HCT116 (cell line): ENCODE measurements at regions not wholly inside any gene's neighbourhood (a gene's known extent, or its start where the extent isn't known, plus 50 kb on each side); places are given as distances from the start of the nearest gene placed in this dataset.
A peak's percentile ranks its signal among the peaks of the same experiment; 100 is the strongest.

Source experiments
- ATAC-seq: fragments of 200-7000 bp; cut with Tn5 transposase; 2 replicates; pipeline ENCODE4 v1.9.1; 2020; ENCODE audit warnings: mild to moderate bottlenecking, moderate library complexity
- BruUV-seq: library from RNA; stranded (reverse); fragments of 400-500 nt; replicated peaks from 2 replicates; lab custom pipeline; 2021; lab: Mats Ljungman, UMichigan
- CTCF ChIA-PET: fragments of 300-600 bp; sonication (Branson Sonifier 250); formaldehyde crosslinking; loops from one replicate; lab custom pipeline; 2021; ENCODE audit warnings: antibody characterized with exemption; lab: Charles Lee
- POLR2A ChIA-PET: fragments of 300-600, 350-600 bp; sonication (Branson Sonifier 250); formaldehyde crosslinking; loops from one replicate; lab custom pipeline; 2021; ENCODE audit warnings: antibody characterized with exemption; lab: Charles Lee
- RAD21 ChIA-PET, 2 experiments: fragments of 300-600 bp; sonication (Branson Sonifier 250); formaldehyde crosslinking; loops; one replicate each; lab custom pipeline; 2023; ENCODE audit warnings: low total read pairs in 2 of 2; ENCODE audit not compliant: uncharacterized antibody in 2 of 2, unreplicated experiment in 2 of 2, low non-redundant PET in 1 of 2; lab: Charles Lee
- DNase-seq: peaks from one replicate; pipeline ENCODE4 v3.0.0-alpha.2; 2010; ENCODE audit warnings: low read depth, low spot score
- H2AFZ ChIP-seq: fragments of 200-600 bp; shearing (Covaris generic), sonication (generic); 2 replicates; pipeline ENCODE4 v1.6.1; 2017; ENCODE audit warnings: low read depth, mixed run types, mixed read lengths, antibody characterized with exemption, low read length; ENCODE audit not compliant: poor library complexity, severe bottlenecking
- H3K27ac ChIP-seq: 2 replicates; pipeline ENCODE4 v1.5.1; 2012; ENCODE audit warnings: low read depth, low read length
- H3K27me3 ChIP-seq: fragments of 200-600 bp; sonication (generic); 2 replicates; pipeline ENCODE4 v1.6.1; 2016; ENCODE audit warnings: mixed run types, low read length, mixed read lengths; ENCODE audit not compliant: insufficient read depth
- H3K36me3 ChIP-seq, 2 experiments: fragments of 200-500 bp in 1 of 2; fragments of 200-600 bp in 1 of 2; sonication (Bioruptor generic) in 1 of 2; sonication (generic) in 1 of 2; 2 replicates each; pipeline versions ENCODE4 v1.5.1 to v1.6.1; 2014 to 2016; ENCODE audit warnings: low read length in 2 of 2, inconsistent platforms in 1 of 2, mixed read lengths in 1 of 2, mixed run types in 1 of 2; ENCODE audit not compliant: insufficient read depth in 2 of 2, control insufficient read depth in 1 of 2
- H3K4me1 ChIP-seq, 2 experiments: fragments of 200-600 bp in 1 of 2; sonication (generic) in 1 of 2; 2 replicates each; pipeline versions ENCODE4 v1.5.1 to v1.6.1; 2012 to 2017; ENCODE audit warnings: low read length in 2 of 2, inconsistent platforms in 1 of 2, mild to moderate bottlenecking in 1 of 2, mixed read lengths in 1 of 2, mixed run types in 1 of 2, moderate library complexity in 1 of 2; ENCODE audit not compliant: insufficient read depth in 2 of 2, control insufficient read depth in 1 of 2
- H3K4me2 ChIP-seq: fragments of 200-600 bp; sonication (generic); 2 replicates; pipeline ENCODE4 v1.6.1; 2017; ENCODE audit warnings: mixed run types, low read length, mixed read lengths
- H3K4me3 ChIP-seq, 2 experiments: fragments of 200-600 bp in 1 of 2; sonication (generic) in 1 of 2; replicated peaks in 1 of 2; 2 replicates each; pipeline ENCODE4 v1.5.1; 2011 to 2016; ENCODE audit warnings: low read length in 2 of 2, control low read depth in 1 of 2, low read depth in 1 of 2, mild to moderate bottlenecking in 1 of 2, mixed read lengths in 1 of 2, mixed run types in 1 of 2
- H3K79me2 ChIP-seq: fragments of 200-600 bp; sonication (generic); 2 replicates; pipeline ENCODE4 v1.6.1; 2017; ENCODE audit warnings: mild to moderate bottlenecking, mixed run types, low read length, moderate library complexity, mixed read lengths; ENCODE audit not compliant: insufficient read depth
- H3K9ac ChIP-seq: fragments of 200-600 bp; sonication (generic); 2 replicates; pipeline ENCODE4 v1.6.1; 2016; ENCODE audit warnings: low read length, mixed read lengths
- H3K9me2 ChIP-seq: fragments of 200-600 bp; sonication (generic), shearing (Covaris generic); 2 replicates; pipeline ENCODE4 v1.6.1; 2017; ENCODE audit warnings: mixed run types, mild to moderate bottlenecking, moderate library complexity; ENCODE audit not compliant: insufficient read depth
- H3K9me3 ChIP-seq, 2 experiments: fragments of 200-500 bp in 1 of 2; fragments of 200-600 bp in 1 of 2; sonication (Bioruptor generic) in 1 of 2; sonication (generic) in 1 of 2; 2 replicates each; pipeline ENCODE4 v1.6.1; 2014 to 2017; ENCODE audit warnings: low read length in 2 of 2, mixed read lengths in 2 of 2, inconsistent platforms in 1 of 2, low read depth in 1 of 2, mild to moderate bottlenecking in 1 of 2, mixed run types in 1 of 2, moderate library complexity in 1 of 2; ENCODE audit not compliant: control insufficient read depth in 1 of 2, insufficient read depth in 1 of 2
- H4K20me1 ChIP-seq: fragments of 200-600 bp; sonication (generic), shearing (Covaris generic); 2 replicates; pipeline ENCODE4 v1.6.1; 2017; ENCODE audit warnings: mixed run types, mild to moderate bottlenecking, moderate library complexity; ENCODE audit not compliant: insufficient read depth
- EZH2 ChIP-seq: fragments of 200-600 bp; sonication (generic); IDR thresholded peaks from 2 replicates; pipeline ENCODE4 v1.6.1; 2017; ENCODE audit warnings: antibody characterized with exemption, mixed run types
- RAD21 ChIP-seq: IDR thresholded peaks from 2 replicates; pipeline ENCODE4 v1.6.1; 2012; ENCODE audit warnings: low read depth, mild to moderate bottlenecking
- SRF ChIP-seq: IDR thresholded peaks from 2 replicates; pipeline ENCODE4 v1.6.1; 2012; ENCODE audit warnings: low read depth
- TCF7L2 ChIP-seq: IDR thresholded peaks from 2 replicates; pipeline ENCODE4 v1.7.0; 2011; ENCODE audit warnings: borderline replicate concordance, inconsistent platforms; ENCODE audit not compliant: insufficient read depth, insufficient read length; ENCODE audit errors: extremely low read depth
- YY1 ChIP-seq: IDR thresholded peaks from 2 replicates; pipeline ENCODE4 v1.6.1; 2011; ENCODE audit warnings: low read length, low read depth, moderate library complexity, mild to moderate bottlenecking; ENCODE audit not compliant: insufficient replicate concordance; ENCODE audit errors: extremely low read depth
- ZNF274 ChIP-seq: fragments of 200-500 bp; sonication (Bioruptor generic); IDR thresholded peaks from 2 replicates; pipeline ENCODE4 v1.6.1; 2014; ENCODE audit warnings: mild to moderate bottlenecking, low read depth, low read length, inconsistent platforms
- intact Hi-C: fragments of 100-400 bp; cut with micrococcal nuclease; formaldehyde crosslinking; loops from 2 replicates; pipeline ENCODE4 v1.10.0; 2022
- TF ChIP-seq, protein P1 (sequence below), 3 experiments: fragments of 200-600 bp in 1 of 3; sonication (generic) in 1 of 3; IDR thresholded peaks in 2 of 3; conservative IDR thresholded peaks in 1 of 3; 2 replicates each; pipeline ENCODE4 v1.5.1; 2012 to 2017; ENCODE audit warnings: low read depth in 2 of 3, low read length in 2 of 3, antibody characterized with exemption in 1 of 3, borderline replicate concordance in 1 of 3, control low read depth in 1 of 3, mild to moderate bottlenecking in 1 of 3, mixed read lengths in 1 of 3, mixed run types in 1 of 3, moderate library complexity in 1 of 3; ENCODE audit not compliant: insufficient read depth in 1 of 3
- TF ChIP-seq, protein P2 (sequence below): IDR thresholded peaks from 2 replicates; pipeline ENCODE4 v1.6.1; 2012; ENCODE audit warnings: low read depth

DNA sequence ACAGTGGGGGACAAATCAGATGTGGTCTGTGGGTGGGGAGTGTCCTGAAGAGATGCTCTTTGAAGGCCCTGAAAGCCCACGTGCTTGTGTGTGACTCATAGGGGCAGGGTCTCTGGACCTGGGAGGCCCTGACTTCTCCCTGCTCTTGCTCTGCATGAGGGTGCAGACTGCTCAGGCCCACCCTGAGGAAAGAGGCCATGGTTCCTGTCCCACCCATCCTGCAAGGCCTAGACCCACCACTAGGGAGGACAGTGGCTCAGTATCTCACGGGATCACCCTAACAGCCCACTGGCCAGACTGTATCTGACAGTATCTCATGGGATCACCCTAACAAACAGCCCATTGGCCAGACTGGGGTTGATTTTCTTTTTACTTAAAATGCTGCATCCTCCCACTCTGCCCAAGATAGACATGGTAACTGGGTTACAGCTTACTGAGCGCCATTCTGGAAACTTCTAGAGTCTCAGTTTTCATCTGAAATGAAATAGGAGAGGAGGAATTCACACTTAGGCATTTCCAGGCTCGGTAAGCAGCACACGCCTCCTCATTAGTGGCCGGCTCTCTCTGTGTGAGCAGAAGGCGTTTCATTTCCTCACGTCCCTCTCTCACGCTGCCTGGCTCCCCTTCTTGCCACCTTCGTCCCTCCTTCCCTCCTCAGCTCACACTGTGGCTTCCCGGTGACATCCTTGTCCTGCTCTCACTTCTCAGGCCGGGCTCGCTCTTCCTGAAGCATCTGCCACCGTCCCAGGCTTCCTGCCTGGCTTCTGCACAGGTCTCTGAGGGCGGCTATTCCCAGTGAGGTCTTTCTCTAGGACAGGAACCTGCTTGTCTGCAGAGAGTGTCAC, 242.6 kb downstream of the GLRX3 start:
- ATAC-seq, result peak; percentile 64; the same call in 1 of the 2 replicates
- ChIA-PET CTCF (no interaction called here), RAD21 (no interaction called here), POLR2A (no interaction called here)
- intact Hi-C loops, result no loop called here
- DNase-seq, result no peak
- BruUV-seq, result no TSS peak
- Histone ChIP-seq H2AFZ (no peak overlapping the region), H3K79me2 (no peaks in the 10 kb centered on the region), H3K4me2 (no peak overlapping the region), H3K9ac (no peak overlapping the region), H3K9me2 (no peaks in the 10 kb centered on the region), H3K27me3 (no peaks in the 10 kb centered on the region), H3K9me3 (no peaks in the 10 kb centered on the region), H3K4me1 (no peaks in the 10 kb centered on the region), H4K20me1 (no peaks in the 10 kb centered on the region), H3K4me3 (no peak overlapping the region), H3K36me3 (no peaks in the 10 kb centered on the region), H3K27ac (no peak overlapping the region)
- no peak for TF ChIP-seq SRF
- no peak for TF ChIP-seq YY1
- TF ChIP-seq, protein P1, sequence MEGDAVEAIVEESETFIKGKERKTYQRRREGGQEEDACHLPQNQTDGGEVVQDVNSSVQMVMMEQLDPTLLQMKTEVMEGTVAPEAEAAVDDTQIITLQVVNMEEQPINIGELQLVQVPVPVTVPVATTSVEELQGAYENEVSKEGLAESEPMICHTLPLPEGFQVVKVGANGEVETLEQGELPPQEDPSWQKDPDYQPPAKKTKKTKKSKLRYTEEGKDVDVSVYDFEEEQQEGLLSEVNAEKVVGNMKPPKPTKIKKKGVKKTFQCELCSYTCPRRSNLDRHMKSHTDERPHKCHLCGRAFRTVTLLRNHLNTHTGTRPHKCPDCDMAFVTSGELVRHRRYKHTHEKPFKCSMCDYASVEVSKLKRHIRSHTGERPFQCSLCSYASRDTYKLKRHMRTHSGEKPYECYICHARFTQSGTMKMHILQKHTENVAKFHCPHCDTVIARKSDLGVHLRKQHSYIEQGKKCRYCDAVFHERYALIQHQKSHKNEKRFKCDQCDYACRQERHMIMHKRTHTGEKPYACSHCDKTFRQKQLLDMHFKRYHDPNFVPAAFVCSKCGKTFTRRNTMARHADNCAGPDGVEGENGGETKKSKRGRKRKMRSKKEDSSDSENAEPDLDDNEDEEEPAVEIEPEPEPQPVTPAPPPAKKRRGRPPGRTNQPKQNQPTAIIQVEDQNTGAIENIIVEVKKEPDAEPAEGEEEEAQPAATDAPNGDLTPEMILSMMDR (IDR thresholded peaks at IDR 0.05 in 2 of 3, conservative IDR thresholded peaks at IDR 0.05 in 1 of 3; ENCODE audit: borderline replicate concordance in 1 of 3, insufficient read depth in 1 of 3, low read depth in 2 of 3, low read length in 2 of 3), result peak in 2 of 3 experiments; percentile 26 to 36; a peak in 3 of 6 replicates

DNA sequence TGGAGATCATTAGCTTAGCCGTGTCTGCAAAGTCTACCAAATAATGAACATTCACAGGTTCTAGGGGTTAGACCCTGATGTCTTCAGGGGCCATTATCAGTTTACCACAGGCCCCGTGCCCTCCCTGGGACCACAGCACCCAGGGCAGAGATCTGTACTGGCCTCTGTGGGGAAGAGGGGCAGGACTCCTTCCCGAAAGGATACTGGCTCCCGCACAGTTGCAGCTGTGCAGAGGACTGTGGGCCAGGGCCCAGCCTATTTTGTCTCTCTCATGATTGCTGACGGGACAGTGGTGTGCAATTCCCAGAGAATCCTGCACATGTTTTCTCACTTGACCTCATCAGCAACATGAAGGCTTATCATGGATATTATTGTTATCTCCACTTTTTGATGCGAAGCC, 243.9 kb downstream of the GLRX3 start:
- Histone ChIP-seq H3K4me3 (no peak overlapping the region), H3K9me3 (no peaks in the 10 kb centered on the region), H4K20me1 (no peaks in the 10 kb centered on the region), H3K4me1 (no peaks in the 10 kb centered on the region), H3K4me2 (no peak overlapping the region), H3K27me3 (no peaks in the 10 kb centered on the region), H3K27ac (no peak overlapping the region), H3K36me3 (no peaks in the 10 kb centered on the region), H3K79me2 (no peaks in the 10 kb centered on the region), H3K9me2 (no peaks in the 10 kb centered on the region), H3K9ac (no peak overlapping the region), H2AFZ (no peak overlapping the region)
- intact Hi-C loops, result no loop called here
- ATAC-seq (no peak), DNase-seq (no peak)
- BruUV-seq, result no TSS peak
- ChIA-PET CTCF (no interaction called here), RAD21 (no interaction called here), POLR2A (no interaction called here)
- TF ChIP-seq ZNF274 (no peak), TCF7L2 (no peak), EZH2 (no peak), RAD21 (no peak)
- TF ChIP-seq, protein P2, sequence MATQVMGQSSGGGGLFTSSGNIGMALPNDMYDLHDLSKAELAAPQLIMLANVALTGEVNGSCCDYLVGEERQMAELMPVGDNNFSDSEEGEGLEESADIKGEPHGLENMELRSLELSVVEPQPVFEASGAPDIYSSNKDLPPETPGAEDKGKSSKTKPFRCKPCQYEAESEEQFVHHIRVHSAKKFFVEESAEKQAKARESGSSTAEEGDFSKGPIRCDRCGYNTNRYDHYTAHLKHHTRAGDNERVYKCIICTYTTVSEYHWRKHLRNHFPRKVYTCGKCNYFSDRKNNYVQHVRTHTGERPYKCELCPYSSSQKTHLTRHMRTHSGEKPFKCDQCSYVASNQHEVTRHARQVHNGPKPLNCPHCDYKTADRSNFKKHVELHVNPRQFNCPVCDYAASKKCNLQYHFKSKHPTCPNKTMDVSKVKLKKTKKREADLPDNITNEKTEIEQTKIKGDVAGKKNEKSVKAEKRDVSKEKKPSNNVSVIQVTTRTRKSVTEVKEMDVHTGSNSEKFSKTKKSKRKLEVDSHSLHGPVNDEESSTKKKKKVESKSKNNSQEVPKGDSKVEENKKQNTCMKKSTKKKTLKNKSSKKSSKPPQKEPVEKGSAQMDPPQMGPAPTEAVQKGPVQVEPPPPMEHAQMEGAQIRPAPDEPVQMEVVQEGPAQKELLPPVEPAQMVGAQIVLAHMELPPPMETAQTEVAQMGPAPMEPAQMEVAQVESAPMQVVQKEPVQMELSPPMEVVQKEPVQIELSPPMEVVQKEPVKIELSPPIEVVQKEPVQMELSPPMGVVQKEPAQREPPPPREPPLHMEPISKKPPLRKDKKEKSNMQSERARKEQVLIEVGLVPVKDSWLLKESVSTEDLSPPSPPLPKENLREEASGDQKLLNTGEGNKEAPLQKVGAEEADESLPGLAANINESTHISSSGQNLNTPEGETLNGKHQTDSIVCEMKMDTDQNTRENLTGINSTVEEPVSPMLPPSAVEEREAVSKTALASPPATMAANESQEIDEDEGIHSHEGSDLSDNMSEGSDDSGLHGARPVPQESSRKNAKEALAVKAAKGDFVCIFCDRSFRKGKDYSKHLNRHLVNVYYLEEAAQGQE, result no peak
